ENCODE measurements at regions not wholly inside any gene's neighbourhood (a gene's known extent, or its start where the extent isn't known, plus 50 kb on each side); places are given as distances from the start of the nearest gene placed in this dataset.

- no peaks in the 10 kb centered on the region for H3K9me3 ChIP-seq
- WGBS, 2 donors = 40 to 65% methylated on average over 1 of the region's 1 CpG
- ATAC-seq (no peak), FAIRE-seq (no peak), DNase-seq (no peak)
- no peak overlapping the region for H3K27ac ChIP-seq
- intact Hi-C loops (cut with DNase I) = no loop called here
- no peak for TF ChIP-seq CTCF (IDR thresholded peaks at IDR 0.05)
- H3K4me1 ChIP-seq = no peaks in the 10 kb centered on the region
- no peaks in the 10 kb centered on the region for H3K36me3 ChIP-seq
- no peak overlapping the region for H3K4me3 ChIP-seq
- H3K27me3 ChIP-seq = no peaks in the 10 kb centered on the region
Observed at GRCh38 chr13:66171920-66172319, 1058.2 kb downstream of the PCDH9 start.

- no peak overlapping the region for H3K27ac ChIP-seq
- H3K4me1 ChIP-seq = no peaks in the 10 kb centered on the region
- no peak for TF ChIP-seq CTCF (IDR thresholded peaks at IDR 0.05)
- H3K9me3 ChIP-seq = no peaks in the 10 kb centered on the region
- H3K27me3 ChIP-seq = no peaks in the 10 kb centered on the region
- ATAC-seq (no peak), FAIRE-seq (no peak), DNase-seq (no peak)
- 73 to 77% methylated on average over 2 of the region's 2 CpGs for WGBS, 2 donors
- no peak overlapping the region for H3K4me3 ChIP-seq
- intact Hi-C loops (cut with DNase I) = no loop called here
- no peaks in the 10 kb centered on the region for H3K36me3 ChIP-seq
Observed at GRCh38 chr13:66162470-66162869, 1067.7 kb downstream of the PCDH9 start.

GRCh38 chr13:66159511-66159910, 1070.6 kb downstream of the PCDH9 start:
- intact Hi-C loops (cut with DNase I) = no loop called here
- no peak for TF ChIP-seq CTCF (IDR thresholded peaks at IDR 0.05)
- no peak overlapping the region for H3K4me3 ChIP-seq
- no peaks in the 10 kb centered on the region for H3K36me3 ChIP-seq
- ATAC-seq (no peak), DNase-seq (no peak), FAIRE-seq (no peak)
- WGBS, 2 donors = 61 to 64% methylated on average over 6 of the region's 6 CpGs
- H3K9me3 ChIP-seq = no peaks in the 10 kb centered on the region
- H3K27ac ChIP-seq = no peak overlapping the region
- no peaks in the 10 kb centered on the region for H3K27me3 ChIP-seq
- no peaks in the 10 kb centered on the region for H3K4me1 ChIP-seq

GRCh38 chr13:66154976-66155375, 1075.2 kb downstream of the PCDH9 start:
- DNase-seq (no peak), ATAC-seq (no peak), FAIRE-seq (no peak)
- no peaks in the 10 kb centered on the region for H3K9me3 ChIP-seq
- no peak overlapping the region for H3K4me3 ChIP-seq
- intact Hi-C loops (cut with DNase I) = no loop called here
- TF ChIP-seq CTCF (IDR thresholded peaks at IDR 0.05) = no peak
- H3K36me3 ChIP-seq = no peaks in the 10 kb centered on the region
- H3K27me3 ChIP-seq = no peaks in the 10 kb centered on the region
- H3K4me1 ChIP-seq = no peaks in the 10 kb centered on the region
- 0% methylated on average over 1 of the region's 1 CpG for WGBS, 2 donors
- no peak overlapping the region for H3K27ac ChIP-seq

- WGBS, 2 donors = 32 to 70% methylated on average over 1 of the region's 1 CpG
- H3K4me1 ChIP-seq = no peaks in the 10 kb centered on the region
- no peaks in the 10 kb centered on the region for H3K27me3 ChIP-seq
- H3K27ac ChIP-seq = no peak overlapping the region
- no peak for TF ChIP-seq CTCF (IDR thresholded peaks at IDR 0.05)
- no peaks in the 10 kb centered on the region for H3K36me3 ChIP-seq
- no peak for DNase-seq
- intact Hi-C loops (cut with DNase I) = no loop called here
- no peaks in the 10 kb centered on the region for H3K9me3 ChIP-seq
- ATAC-seq = no peak
- peak; percentile 64 for FAIRE-seq
- H3K4me3 ChIP-seq = no peak overlapping the region
Observed at GRCh38 chr13:66154354-66154753, 1075.8 kb downstream of the PCDH9 start.

Data from pancreas (tissue), 10 donors.